ENCODE measurements at regions not wholly inside any gene's neighbourhood (a gene's known extent, or its start where the extent isn't known, plus 50 kb on each side); places are given as distances from the start of the nearest gene placed in this dataset.

DNA sequence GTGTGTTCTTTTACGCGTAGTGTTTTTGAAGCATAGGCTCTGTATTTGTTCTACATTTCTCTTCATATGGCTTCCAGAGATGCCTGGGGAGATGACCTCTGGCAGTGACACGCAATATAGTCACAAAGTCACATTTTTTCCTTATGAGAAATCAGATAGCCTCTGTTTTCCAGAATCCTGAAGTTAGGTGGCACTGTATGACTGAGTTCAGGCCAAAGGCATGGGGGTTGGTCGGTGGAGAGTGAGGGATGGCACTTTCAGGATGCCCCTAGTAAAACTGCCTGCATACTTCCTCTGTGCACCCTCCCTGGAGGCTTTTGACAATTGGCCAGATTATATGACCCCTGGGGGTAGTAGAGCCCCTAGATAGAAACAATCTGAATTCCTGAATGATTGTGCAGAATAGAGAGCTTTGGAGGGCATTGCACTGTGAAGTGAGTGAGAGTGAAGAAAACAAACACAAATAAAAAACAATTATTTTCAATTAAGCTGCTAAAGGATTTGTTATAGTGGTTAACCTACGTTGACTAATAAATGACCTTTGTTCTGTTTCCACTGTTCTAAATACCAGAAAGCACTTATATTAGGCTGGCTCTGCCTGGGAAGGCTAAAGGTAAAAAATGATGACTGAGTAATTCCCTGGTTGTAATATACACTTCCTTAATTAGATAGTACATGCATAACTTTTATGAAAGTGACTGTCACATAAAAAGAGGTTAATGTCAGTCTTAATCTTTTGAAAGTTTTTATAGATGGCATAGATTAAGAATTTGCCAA, 1660.8 kb downstream of the PLA2G4A start:
- TF ChIP-seq, protein P1, sequence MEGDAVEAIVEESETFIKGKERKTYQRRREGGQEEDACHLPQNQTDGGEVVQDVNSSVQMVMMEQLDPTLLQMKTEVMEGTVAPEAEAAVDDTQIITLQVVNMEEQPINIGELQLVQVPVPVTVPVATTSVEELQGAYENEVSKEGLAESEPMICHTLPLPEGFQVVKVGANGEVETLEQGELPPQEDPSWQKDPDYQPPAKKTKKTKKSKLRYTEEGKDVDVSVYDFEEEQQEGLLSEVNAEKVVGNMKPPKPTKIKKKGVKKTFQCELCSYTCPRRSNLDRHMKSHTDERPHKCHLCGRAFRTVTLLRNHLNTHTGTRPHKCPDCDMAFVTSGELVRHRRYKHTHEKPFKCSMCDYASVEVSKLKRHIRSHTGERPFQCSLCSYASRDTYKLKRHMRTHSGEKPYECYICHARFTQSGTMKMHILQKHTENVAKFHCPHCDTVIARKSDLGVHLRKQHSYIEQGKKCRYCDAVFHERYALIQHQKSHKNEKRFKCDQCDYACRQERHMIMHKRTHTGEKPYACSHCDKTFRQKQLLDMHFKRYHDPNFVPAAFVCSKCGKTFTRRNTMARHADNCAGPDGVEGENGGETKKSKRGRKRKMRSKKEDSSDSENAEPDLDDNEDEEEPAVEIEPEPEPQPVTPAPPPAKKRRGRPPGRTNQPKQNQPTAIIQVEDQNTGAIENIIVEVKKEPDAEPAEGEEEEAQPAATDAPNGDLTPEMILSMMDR (IDR thresholded peaks at IDR 0.05) = peak; percentile 12; the same call in 1 of the 2 replicates
- no peak for TF ChIP-seq ZFX (IDR thresholded peaks at IDR 0.05; ENCODE audit: borderline replicate concordance)

All from 22Rv1 (cell line).